Glutamatergic neuron (in vitro differentiated cells): ENCODE measurements at regions not wholly inside any gene's neighbourhood (a gene's known extent, or its start where the extent isn't known, plus 50 kb on each side); places are given as distances from the start of the nearest gene placed in this dataset.

Experiments
- DNase-seq: peaks from one replicate; pipeline ENCODE4 v3.0.0; 2022
- H3K27ac Mint-ChIP-seq: one replicate; pipeline ENCODE4 v1.8.0; 2020; ENCODE audit warnings: mild to moderate bottlenecking, mixed read lengths, inconsistent platforms; ENCODE audit not compliant: unreplicated experiment
- H3K27me3 Mint-ChIP-seq: one replicate; pipeline ENCODE4 v1.8.0; 2020; ENCODE audit warnings: mild to moderate bottlenecking, moderate library complexity, mixed read lengths, inconsistent platforms; ENCODE audit not compliant: unreplicated experiment
- H3K36me3 Mint-ChIP-seq: one replicate; pipeline ENCODE4 v1.8.0; 2020; ENCODE audit warnings: mild to moderate bottlenecking, mixed read lengths, inconsistent platforms; ENCODE audit not compliant: unreplicated experiment
- H3K4me1 Mint-ChIP-seq: one replicate; pipeline ENCODE4 v1.8.0; 2020; ENCODE audit warnings: mild to moderate bottlenecking, low read depth, mixed read lengths, inconsistent platforms; ENCODE audit not compliant: unreplicated experiment
- H3K4me3 Mint-ChIP-seq: one replicate; pipeline ENCODE4 v1.8.0; 2020; ENCODE audit warnings: mild to moderate bottlenecking, mixed read lengths, inconsistent platforms; ENCODE audit not compliant: unreplicated experiment
- H3K9me3 Mint-ChIP-seq: one replicate; pipeline ENCODE4 v1.8.0; 2020; ENCODE audit warnings: mild to moderate bottlenecking, moderate library complexity, mixed read lengths, inconsistent platforms; ENCODE audit not compliant: unreplicated experiment
- CTCF ChIP-seq: fragments of 200-600 bp; sonication (generic); IDR thresholded peaks from one replicate; pipeline ENCODE4 v1.5.0; 2021; ENCODE audit not compliant: partially characterized antibody, unreplicated experiment

GRCh38 chr2:138333121-138333520 is 168.4 kb upstream of the SPOPL start:
- H3K27me3 Mint-ChIP-seq: no peaks in the 10 kb centered on the region
- H3K36me3 Mint-ChIP-seq: no peaks in the 10 kb centered on the region
- H3K27ac Mint-ChIP-seq: no peak overlapping the region
- H3K4me3 Mint-ChIP-seq: no peak overlapping the region
- H3K4me1 Mint-ChIP-seq: peaks cover 3% of the 10 kb centered on the region
- no peaks in the 10 kb centered on the region for H3K9me3 Mint-ChIP-seq
- no peak for TF ChIP-seq CTCF
- DNase-seq: no peak

- Mint-ChIP-seq H3K27ac (no peak overlapping the region), H3K36me3 (no peaks in the 10 kb centered on the region), H3K27me3 (no peaks in the 10 kb centered on the region), H3K4me3 (no peak overlapping the region), H3K4me1 (peaks cover 3% of the 10 kb centered on the region), H3K9me3 (no peaks in the 10 kb centered on the region)
- DNase-seq: no peak
- no peak for TF ChIP-seq CTCF
These were observed 167.9 kb upstream of the SPOPL start for GRCh38 chr2:138333677-138334076.

GRCh38 chr2:138334323-138334722 is 167.2 kb upstream of the SPOPL start:
- TF ChIP-seq CTCF: no peak
- no peaks in the 10 kb centered on the region for H3K36me3 Mint-ChIP-seq
- H3K4me1 Mint-ChIP-seq: peaks cover 3% of the 10 kb centered on the region
- no peaks in the 10 kb centered on the region for H3K27me3 Mint-ChIP-seq
- H3K4me3 Mint-ChIP-seq: no peak overlapping the region
- H3K27ac Mint-ChIP-seq: no peak overlapping the region
- DNase-seq: no peak
- H3K9me3 Mint-ChIP-seq: no peaks in the 10 kb centered on the region

- Mint-ChIP-seq H3K27ac (no peak overlapping the region), H3K9me3 (no peaks in the 10 kb centered on the region)
These were observed 166.5 kb upstream of the SPOPL start for GRCh38 chr2:138335036-138335435.

GRCh38 chr2:138336146-138336545 is 165.4 kb upstream of the SPOPL start:
- no peak for TF ChIP-seq CTCF
- H3K27ac Mint-ChIP-seq: no peak overlapping the region
- DNase-seq: no peak
- H3K36me3 Mint-ChIP-seq: no peaks in the 10 kb centered on the region
- H3K4me3 Mint-ChIP-seq: no peak overlapping the region
- no peaks in the 10 kb centered on the region for H3K9me3 Mint-ChIP-seq
- H3K27me3 Mint-ChIP-seq: no peaks in the 10 kb centered on the region
- peaks cover 3% of the 10 kb centered on the region for H3K4me1 Mint-ChIP-seq

More at GRCh38 chr2:138335036-138335435, 166.5 kb upstream of the SPOPL start:
- Mint-ChIP-seq H3K36me3 (no peaks in the 10 kb centered on the region), H3K4me1 (peaks cover 3% of the 10 kb centered on the region), H3K4me3 (no peak overlapping the region), H3K27me3 (no peaks in the 10 kb centered on the region)
- TF ChIP-seq CTCF: no peak
- DNase-seq: no peak
